ENCODE measurements at regions not wholly inside any gene's neighbourhood (a gene's known extent, or its start where the extent isn't known, plus 50 kb on each side); places are given as distances from the start of the nearest gene placed in this dataset.

- no peak for DNase-seq
Measured at GRCh38 chr12:83408146-83408545, 721.4 kb downstream of the TMTC2 start.

GRCh38 chr12:83404521-83404920 is 717.8 kb downstream of the TMTC2 start:
- DNase-seq: no peak

- DNase-seq: no peak
Measured at GRCh38 chr12:83390186-83390585, 703.5 kb downstream of the TMTC2 start.

GRCh38 chr12:83389237-83389996 is 702.7 kb downstream of the TMTC2 start:
- DNase-seq: no peak

- no peak for DNase-seq
Measured at GRCh38 chr12:83388551-83388950, 701.8 kb downstream of the TMTC2 start.

GRCh38 chr12:83386527-83387264 is 700.0 kb downstream of the TMTC2 start:
- no peak for DNase-seq

GRCh38 chr12:83378186-83378727 is 691.6 kb downstream of the TMTC2 start:
- DNase-seq: no peak

- DNase-seq: no peak
Measured at GRCh38 chr12:83365317-83365716, 678.6 kb downstream of the TMTC2 start.

- no peak for DNase-seq
Measured at GRCh38 chr12:83361475-83361874, 674.8 kb downstream of the TMTC2 start.

GRCh38 chr12:83361071-83361470 is 674.4 kb downstream of the TMTC2 start:
- DNase-seq: no peak

GRCh38 chr12:83349907-83350611 is 663.4 kb downstream of the TMTC2 start:
- DNase-seq: no peak

GRCh38 chr12:83346333-83346732 is 659.6 kb downstream of the TMTC2 start:
- DNase-seq: no peak

- DNase-seq: no peak
Measured at GRCh38 chr12:83343767-83344166, 657.1 kb downstream of the TMTC2 start.

- no peak for DNase-seq
Measured at GRCh38 chr12:83335748-83336147, 649.0 kb downstream of the TMTC2 start.

- no peak for DNase-seq
Measured at GRCh38 chr12:83326666-83327065, 640.0 kb downstream of the TMTC2 start.

- DNase-seq: no peak
Measured at GRCh38 chr12:83323866-83324265, 637.2 kb downstream of the TMTC2 start.

GRCh38 chr12:83322809-83323208 is 636.1 kb downstream of the TMTC2 start:
- no peak for DNase-seq

GRCh38 chr12:83321971-83322370 is 635.3 kb downstream of the TMTC2 start:
- no peak for DNase-seq

GRCh38 chr12:83320350-83320749 is 633.6 kb downstream of the TMTC2 start:
- no peak for DNase-seq

- DNase-seq: no peak
Measured at GRCh38 chr12:83318386-83319098, 631.8 kb downstream of the TMTC2 start.

- no peak for DNase-seq
Measured at GRCh38 chr12:83317595-83317994, 630.9 kb downstream of the TMTC2 start.

GRCh38 chr12:83313827-83314226 is 627.1 kb downstream of the TMTC2 start:
- DNase-seq: no peak

- DNase-seq: no peak
Measured at GRCh38 chr12:83313322-83313721, 626.6 kb downstream of the TMTC2 start.
